ENCODE measurements at regions not wholly inside any gene's neighbourhood (a gene's known extent, or its start where the extent isn't known, plus 50 kb on each side); places are given as distances from the start of the nearest gene placed in this dataset.

- in situ Hi-C loops (cut with MboI) = no loop called here
- Histone ChIP-seq H3K4me1 (replicated peaks in 1 of 2; ENCODE audit: control insufficient read depth in 2 of 2, insufficient read depth in 2 of 2, low read length in 2 of 2) (no peaks in the 10 kb centered on the region), H3K4me2 (ENCODE audit: insufficient read depth, low read length) (no peak overlapping the region), H3K79me2 (ENCODE audit: control insufficient read depth, insufficient read depth, low read length) (no peaks in the 10 kb centered on the region), H3K9me1 (ENCODE audit: control insufficient read depth, insufficient read depth, low read length) (no peaks in the 10 kb centered on the region), H3K27me3 (ENCODE audit: control insufficient read depth in 2 of 2, insufficient read depth in 2 of 2, low read length in 2 of 2) (no peaks in the 10 kb centered on the region), H3K9me3 (replicated peaks; ENCODE audit: control insufficient read depth, insufficient read depth, low read depth, low read length) (no peaks in the 10 kb centered on the region), H2AFZ (ENCODE audit: low read depth, low read length) (no peak overlapping the region), H3K36me3 (ENCODE audit: control insufficient read depth, insufficient read depth, low read length) (no peaks in the 10 kb centered on the region), H3K27ac (ENCODE audit: extremely low read depth, low read depth, low read length) (no peak overlapping the region), H3K9ac (ENCODE audit: insufficient read depth in 1 of 2, low read depth in 2 of 2, low read length in 2 of 2) (no peak overlapping the region), H4K20me1 (replicated peaks; ENCODE audit: control insufficient read depth, insufficient read depth, low read length) (no peaks in the 10 kb centered on the region), H3K4me3 (no peak overlapping the region)
- intact Hi-C loops (cut with micrococcal nuclease) = no loop called here
- ChIA-PET CTCF (ENCODE audit: low intra/inter-chr PET ratio) (no interaction called here), POLR2A (no interaction called here)
- no TSS peak for BruUV-seq (replicated peaks)
- FAIRE-seq (no peak), DNase-seq (ENCODE audit: extremely low read depth in 1 of 4, low spot score in 3 of 4) (no peak), ATAC-seq (no peak)
- WGBS (ENCODE audit: insufficient coverage, low coverage, missing lambda C conversion rate) = 0% methylated on average over 1 of the region's 1 CpG
- TF ChIP-seq RNF219 (CRISPR knock-in tag; IDR thresholded peaks at IDR 0.05) = no peak
- TF ChIP-seq ZNF165 (CRISPR knock-in tag; IDR thresholded peaks at IDR 0.05; ENCODE audit: borderline replicate concordance) = no peak
- TF ChIP-seq PHTF2 (CRISPR knock-in tag; IDR thresholded peaks at IDR 0.05) = no peak
- TF ChIP-seq ZKSCAN8 (CRISPR knock-in tag; IDR thresholded peaks at IDR 0.05) = no peak
- TF ChIP-seq CLOCK (CRISPR knock-in tag; IDR thresholded peaks at IDR 0.05; ENCODE audit: borderline replicate concordance) = no peak
- TF ChIP-seq ZNF507 (tag; conservative IDR thresholded peaks at IDR 0.05) = no peak
- no peak for TF ChIP-seq ZNF280A (IDR thresholded peaks at IDR 0.05; ENCODE audit: low read depth, partially characterized antibody)
- TF ChIP-seq ZFP36 (IDR thresholded peaks at IDR 0.05; ENCODE audit: low read depth, low read length, partially characterized antibody) = peak; percentile 54
- TF ChIP-seq ZNF778 (CRISPR knock-in tag; IDR thresholded peaks at IDR 0.05) = no peak
These were observed 747.7 kb downstream of the C6orf118 start for GRCh38 chr6:164561656-164562055.

All from K562 (cell line).